ENCODE measurements at regions not wholly inside any gene's neighbourhood (a gene's known extent, or its start where the extent isn't known, plus 50 kb on each side); places are given as distances from the start of the nearest gene placed in this dataset.

DNA sequence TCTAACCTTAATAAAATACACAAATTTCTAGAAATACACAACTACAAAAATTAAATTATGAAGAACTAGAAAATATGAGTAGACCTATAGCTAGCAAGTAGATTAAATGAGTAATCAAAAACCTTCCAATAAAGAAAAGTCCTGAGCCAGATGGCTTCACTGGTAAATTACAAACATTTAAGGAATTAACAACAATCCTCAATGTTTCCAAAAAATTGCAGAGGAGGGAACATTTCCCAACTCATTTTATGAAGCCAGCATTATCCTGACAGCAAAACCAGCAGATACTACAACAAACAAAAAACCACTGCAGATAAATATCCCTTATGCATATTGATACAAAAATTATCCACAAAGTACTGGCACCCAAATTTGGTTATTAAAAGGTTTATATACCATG is 230.9 kb downstream of the COG6 start:
- Histone ChIP-seq H3K36me3 (no peaks in the 10 kb centered on the region), H3K9me3 (no peaks in the 10 kb centered on the region), H3K27me3 (no peaks in the 10 kb centered on the region), H3K4me3 (ENCODE audit: low read depth in 1 of 2, low read length in 1 of 2) (no peak overlapping the region), H3K4me1 (ENCODE audit: control insufficient read depth in 1 of 2, insufficient read depth in 1 of 2, low read depth in 1 of 2, low read length in 1 of 2) (no peaks in the 10 kb centered on the region), H3K27ac (no peak overlapping the region)
- TF ChIP-seq, protein P1, sequence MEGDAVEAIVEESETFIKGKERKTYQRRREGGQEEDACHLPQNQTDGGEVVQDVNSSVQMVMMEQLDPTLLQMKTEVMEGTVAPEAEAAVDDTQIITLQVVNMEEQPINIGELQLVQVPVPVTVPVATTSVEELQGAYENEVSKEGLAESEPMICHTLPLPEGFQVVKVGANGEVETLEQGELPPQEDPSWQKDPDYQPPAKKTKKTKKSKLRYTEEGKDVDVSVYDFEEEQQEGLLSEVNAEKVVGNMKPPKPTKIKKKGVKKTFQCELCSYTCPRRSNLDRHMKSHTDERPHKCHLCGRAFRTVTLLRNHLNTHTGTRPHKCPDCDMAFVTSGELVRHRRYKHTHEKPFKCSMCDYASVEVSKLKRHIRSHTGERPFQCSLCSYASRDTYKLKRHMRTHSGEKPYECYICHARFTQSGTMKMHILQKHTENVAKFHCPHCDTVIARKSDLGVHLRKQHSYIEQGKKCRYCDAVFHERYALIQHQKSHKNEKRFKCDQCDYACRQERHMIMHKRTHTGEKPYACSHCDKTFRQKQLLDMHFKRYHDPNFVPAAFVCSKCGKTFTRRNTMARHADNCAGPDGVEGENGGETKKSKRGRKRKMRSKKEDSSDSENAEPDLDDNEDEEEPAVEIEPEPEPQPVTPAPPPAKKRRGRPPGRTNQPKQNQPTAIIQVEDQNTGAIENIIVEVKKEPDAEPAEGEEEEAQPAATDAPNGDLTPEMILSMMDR (IDR thresholded peaks at IDR 0.05), result no peak

DNA sequence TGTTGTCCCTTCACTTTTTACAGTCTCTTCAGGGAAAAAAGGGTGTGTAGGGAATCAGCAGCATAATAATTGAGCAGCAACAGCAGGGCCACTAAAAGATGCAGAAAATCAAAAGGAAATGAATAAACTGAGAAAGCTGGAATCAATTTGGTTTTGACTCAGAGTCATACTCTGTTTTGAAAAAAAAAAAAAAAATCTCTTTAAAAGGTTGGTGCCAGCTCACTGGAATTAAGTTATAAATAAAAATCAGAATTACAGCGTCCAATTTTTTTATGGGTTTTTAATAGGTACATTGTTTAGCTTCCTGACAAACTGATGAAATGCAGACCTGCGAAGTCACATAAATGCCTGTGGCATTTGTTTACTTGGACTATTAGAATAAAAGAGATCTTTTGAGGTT is 231.9 kb downstream of the COG6 start:
- Histone ChIP-seq H3K27ac (no peak overlapping the region), H3K27me3 (no peaks in the 10 kb centered on the region), H3K4me1 (ENCODE audit: control insufficient read depth in 1 of 2, insufficient read depth in 1 of 2, low read depth in 1 of 2, low read length in 1 of 2) (no peaks in the 10 kb centered on the region), H3K4me3 (ENCODE audit: low read depth in 1 of 2, low read length in 1 of 2) (no peak overlapping the region), H3K9me3 (no peaks in the 10 kb centered on the region), H3K36me3 (no peaks in the 10 kb centered on the region)
- TF ChIP-seq, protein P1 (IDR thresholded peaks at IDR 0.05), result no peak

DNA sequence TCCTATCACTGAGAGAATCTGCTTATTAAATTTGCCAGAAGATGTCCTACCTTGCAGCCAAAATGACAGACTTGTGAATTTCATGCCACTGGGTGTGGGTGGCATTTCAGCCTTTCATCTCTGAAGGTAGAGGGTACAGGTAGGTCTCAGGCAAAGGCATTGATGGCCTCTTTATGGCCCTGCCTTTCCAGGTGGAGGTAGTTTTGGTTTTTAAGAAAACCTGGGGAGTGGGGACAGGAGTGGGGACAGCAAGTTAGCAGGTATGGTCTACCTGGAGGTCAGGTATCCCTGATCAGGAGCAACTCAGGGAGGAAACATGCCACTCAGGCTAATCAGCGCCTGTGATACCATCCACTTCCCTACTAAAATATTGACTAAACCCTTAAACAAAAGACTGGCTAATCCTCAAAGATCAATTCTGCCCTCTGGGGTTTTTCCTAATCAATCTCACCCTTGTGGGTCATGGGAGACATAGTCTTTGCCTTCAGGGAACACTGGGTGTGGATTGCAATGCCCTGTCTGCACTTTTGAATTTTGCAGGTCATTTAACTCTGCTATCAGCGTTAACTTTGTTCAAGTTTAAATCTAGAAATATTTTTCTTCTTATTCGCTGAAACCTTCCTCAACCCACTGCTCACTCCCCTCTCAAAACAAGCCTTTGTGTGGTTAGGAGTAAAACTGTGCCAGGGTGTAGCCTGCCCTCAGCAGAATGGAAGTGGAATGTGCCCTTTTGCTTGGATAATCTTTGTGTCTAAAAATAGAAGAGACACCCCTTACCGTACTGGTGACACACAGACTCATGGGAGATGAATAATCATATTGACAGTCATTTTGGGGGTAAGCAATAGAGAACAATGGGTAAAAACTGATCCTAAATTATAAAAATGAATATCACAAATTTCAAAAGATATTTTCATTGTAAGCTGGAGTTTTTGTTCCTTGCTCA is 233.7 kb downstream of the COG6 start:
- Histone ChIP-seq H3K36me3 (no peaks in the 10 kb centered on the region), H3K27ac (no peak overlapping the region)

DNA sequence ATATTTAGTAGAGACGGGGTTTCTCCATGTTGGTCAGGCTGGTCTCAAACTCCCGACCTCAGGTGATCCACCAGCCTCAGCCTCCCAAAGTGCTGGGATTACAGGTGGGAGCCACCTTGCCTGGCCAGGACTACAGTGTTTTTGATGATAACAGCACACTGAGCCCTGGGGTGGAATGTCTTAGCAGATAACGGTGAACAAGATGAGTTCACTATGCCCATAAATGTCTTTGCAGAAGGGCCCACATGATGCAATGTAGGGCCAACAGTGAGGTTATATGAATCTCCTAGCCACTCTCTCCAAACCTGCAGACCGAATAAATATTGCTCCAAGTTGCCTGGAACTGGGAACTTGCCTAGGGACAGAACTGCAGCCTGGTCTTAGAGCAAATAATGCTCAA is 235.1 kb downstream of the COG6 start:
- Histone ChIP-seq H3K4me1 (ENCODE audit: control insufficient read depth in 1 of 2, insufficient read depth in 1 of 2, low read depth in 1 of 2, low read length in 1 of 2) (no peaks in the 10 kb centered on the region), H3K36me3 (no peaks in the 10 kb centered on the region), H3K27ac (no peak overlapping the region), H3K9me3 (no peaks in the 10 kb centered on the region), H3K27me3 (peaks cover 6% of the 10 kb centered on the region), H3K4me3 (ENCODE audit: low read depth in 1 of 2, low read length in 1 of 2) (no peak overlapping the region)
- TF ChIP-seq, protein P1 (IDR thresholded peaks at IDR 0.05), result no peak

More for the DNA sequence above, 233.7 kb downstream of the COG6 start:
- no peaks in the 10 kb centered on the region for H3K4me1 ChIP-seq (ENCODE audit: control insufficient read depth in 1 of 2, insufficient read depth in 1 of 2, low read depth in 1 of 2, low read length in 1 of 2)
- no peaks in the 10 kb centered on the region for H3K9me3 ChIP-seq
- peaks cover 6% of the 10 kb centered on the region for H3K27me3 ChIP-seq
- H3K4me3 ChIP-seq (ENCODE audit: low read depth in 1 of 2, low read length in 1 of 2), result no peak overlapping the region
- TF ChIP-seq, protein P1 (IDR thresholded peaks at IDR 0.05), result no peak

DNA sequence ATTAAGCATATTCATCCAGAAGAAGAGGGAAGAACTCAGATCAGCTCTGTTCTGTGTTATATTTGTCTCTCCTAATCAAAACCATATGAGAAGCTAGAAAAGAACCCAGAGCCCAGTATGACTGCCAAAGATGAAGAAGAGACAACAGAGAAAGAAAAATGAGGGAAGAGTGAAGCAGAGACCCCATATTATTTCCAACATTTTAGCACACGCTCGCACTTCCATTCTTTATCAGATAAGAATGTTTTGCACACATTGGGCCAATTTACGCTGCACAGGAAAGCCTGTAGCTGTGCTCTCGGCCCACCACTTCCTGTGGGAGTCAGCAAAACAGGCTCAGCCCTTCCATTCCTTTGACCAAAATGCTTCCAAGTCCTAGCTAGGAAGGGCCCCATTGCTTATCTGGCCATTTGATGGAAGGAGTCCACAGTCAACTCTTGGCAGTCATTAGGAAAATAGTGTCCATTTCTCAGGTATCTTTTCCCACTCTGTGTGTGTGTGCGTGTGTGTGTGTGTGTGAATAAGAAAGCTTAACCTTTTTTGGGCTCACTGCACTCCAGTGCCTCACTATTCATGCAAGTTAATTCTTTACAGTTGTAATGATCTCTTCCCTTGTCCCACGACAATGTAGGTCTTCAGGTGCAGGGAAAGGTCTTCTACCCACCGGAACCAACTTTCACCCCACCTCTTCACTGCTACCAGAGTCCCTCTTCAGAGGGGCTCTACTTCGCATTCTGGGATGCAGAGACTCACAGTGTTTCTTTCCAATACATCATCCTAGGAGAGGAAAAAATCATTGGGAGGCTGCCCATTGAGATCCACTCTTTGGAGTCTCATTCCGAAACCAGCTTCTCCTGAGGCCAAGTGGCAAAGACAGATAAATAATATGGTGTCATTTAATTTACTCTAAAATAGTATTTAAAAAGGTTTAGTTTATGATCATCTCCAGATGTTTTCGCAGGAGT is 237.5 kb downstream of the COG6 start:
- H3K27me3 ChIP-seq, result peaks cover 6% of the 10 kb centered on the region
- no peak overlapping the region for H3K4me3 ChIP-seq (ENCODE audit: low read depth in 1 of 2, low read length in 1 of 2)
- H3K9me3 ChIP-seq, result no peaks in the 10 kb centered on the region
- H3K36me3 ChIP-seq, result no peaks in the 10 kb centered on the region
- no peak overlapping the region for H3K27ac ChIP-seq
- no peaks in the 10 kb centered on the region for H3K4me1 ChIP-seq (ENCODE audit: control insufficient read depth in 1 of 2, insufficient read depth in 1 of 2, low read depth in 1 of 2, low read length in 1 of 2)
- TF ChIP-seq, protein P1 (IDR thresholded peaks at IDR 0.05), result no peak
